AG04450 (cell line): ENCODE measurements at regions not wholly inside any gene's neighbourhood (a gene's known extent, or its start where the extent isn't known, plus 50 kb on each side); places are given as distances from the start of the nearest gene placed in this dataset.

Experiments
- CTCF ChIA-PET: fragments of 300-600, 350-600 bp; formaldehyde crosslinking; extraction: SDS; loops from one replicate; lab custom pipeline; 2022; ENCODE audit warnings: antibody characterized with exemption, inconsistent platforms; lab: Charles Lee
- POLR2A ChIA-PET: fragments of 350-600 bp; formaldehyde crosslinking; extraction: SDS; loops from one replicate; lab custom pipeline; 2021; ENCODE audit warnings: antibody characterized with exemption, inconsistent platforms; lab: Yijun Ruan, JAX
- DNase-seq: peaks from one replicate; pipeline ENCODE4 v3.0.0-alpha.2; 2011; ENCODE audit warnings: low read depth, low spot score
- H3K27ac ChIP-seq: one replicate; pipeline ENCODE4 v1.5.1; 2012; ENCODE audit warnings: low read depth, low read length, control low read depth
- H3K27me3 ChIP-seq: one replicate; pipeline ENCODE4 v1.6.0; 2012; ENCODE audit warnings: low read length; ENCODE audit not compliant: control insufficient read depth, insufficient read depth
- H3K4me3 ChIP-seq: 2 replicates; pipeline ENCODE4 v1.5.1; 2011; ENCODE audit warnings: mild to moderate bottlenecking, low read depth, low read length, control low read depth
- H3K9me3 ChIP-seq: 2 replicates; pipeline ENCODE4 v1.5.1; 2012; ENCODE audit warnings: low read length; ENCODE audit not compliant: control insufficient read depth, insufficient read depth
- TF ChIP-seq, protein P1 (sequence below): IDR thresholded peaks from 2 replicates; pipeline ENCODE4 v1.5.1; 2011; ENCODE audit warnings: low read depth, low read length, control low read depth, inconsistent platforms

DNA sequence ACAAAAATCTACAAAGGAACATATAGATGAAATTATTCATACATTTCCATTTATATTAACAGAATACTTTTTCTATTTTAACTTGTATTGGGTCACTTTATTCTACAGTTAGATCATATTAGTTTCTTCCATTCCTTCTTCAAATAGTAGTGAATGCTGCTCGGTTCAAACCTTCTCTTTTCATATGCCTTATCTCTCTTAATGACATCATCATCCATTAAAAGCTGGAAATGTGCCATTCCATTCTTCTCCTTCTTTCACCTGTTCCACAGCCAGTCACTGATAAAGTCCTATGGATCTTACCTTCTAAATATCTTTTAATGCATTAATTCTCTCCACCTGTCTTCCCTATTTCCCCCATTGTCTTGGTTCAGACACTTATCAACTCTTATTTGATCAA, 358.0 kb upstream of the POU1F1 start:
- ChIA-PET POLR2A (no interaction called here), CTCF (no interaction called here)
- TF ChIP-seq, protein P1, sequence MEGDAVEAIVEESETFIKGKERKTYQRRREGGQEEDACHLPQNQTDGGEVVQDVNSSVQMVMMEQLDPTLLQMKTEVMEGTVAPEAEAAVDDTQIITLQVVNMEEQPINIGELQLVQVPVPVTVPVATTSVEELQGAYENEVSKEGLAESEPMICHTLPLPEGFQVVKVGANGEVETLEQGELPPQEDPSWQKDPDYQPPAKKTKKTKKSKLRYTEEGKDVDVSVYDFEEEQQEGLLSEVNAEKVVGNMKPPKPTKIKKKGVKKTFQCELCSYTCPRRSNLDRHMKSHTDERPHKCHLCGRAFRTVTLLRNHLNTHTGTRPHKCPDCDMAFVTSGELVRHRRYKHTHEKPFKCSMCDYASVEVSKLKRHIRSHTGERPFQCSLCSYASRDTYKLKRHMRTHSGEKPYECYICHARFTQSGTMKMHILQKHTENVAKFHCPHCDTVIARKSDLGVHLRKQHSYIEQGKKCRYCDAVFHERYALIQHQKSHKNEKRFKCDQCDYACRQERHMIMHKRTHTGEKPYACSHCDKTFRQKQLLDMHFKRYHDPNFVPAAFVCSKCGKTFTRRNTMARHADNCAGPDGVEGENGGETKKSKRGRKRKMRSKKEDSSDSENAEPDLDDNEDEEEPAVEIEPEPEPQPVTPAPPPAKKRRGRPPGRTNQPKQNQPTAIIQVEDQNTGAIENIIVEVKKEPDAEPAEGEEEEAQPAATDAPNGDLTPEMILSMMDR = no peak
- Histone ChIP-seq H3K27ac (no peak overlapping the region), H3K4me3 (no peak overlapping the region), H3K9me3 (peaks cover 4% of the 10 kb centered on the region), H3K27me3 (no peaks in the 10 kb centered on the region)
- DNase-seq = no peak

DNA sequence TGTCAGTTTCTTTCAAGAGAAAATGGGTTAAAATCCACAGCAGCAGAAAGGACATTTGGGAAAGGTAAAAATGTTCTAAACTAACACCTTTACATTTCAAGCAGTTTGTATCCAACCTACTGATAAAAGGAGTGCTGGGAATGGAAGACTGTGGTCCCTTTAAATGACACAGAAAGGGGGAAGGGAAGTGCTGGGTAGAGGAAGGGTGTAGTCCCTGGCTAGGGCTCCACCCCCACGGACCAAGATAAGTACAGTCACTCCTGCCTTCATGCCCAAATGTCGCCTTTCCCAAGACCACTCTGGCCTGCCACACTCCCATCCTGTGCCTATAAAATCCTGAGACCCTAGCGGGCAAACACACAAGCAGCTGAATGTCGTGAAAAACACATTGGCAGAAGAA, 350.9 kb upstream of the POU1F1 start:
- CTCF ChIA-PET = interaction anchor here (0.5 kb wide), 1 partner anchor 927 kb away, joined by 4 read pairs; no protein-coding TSS in a partner anchor
- POLR2A ChIA-PET = no interaction called here

DNA sequence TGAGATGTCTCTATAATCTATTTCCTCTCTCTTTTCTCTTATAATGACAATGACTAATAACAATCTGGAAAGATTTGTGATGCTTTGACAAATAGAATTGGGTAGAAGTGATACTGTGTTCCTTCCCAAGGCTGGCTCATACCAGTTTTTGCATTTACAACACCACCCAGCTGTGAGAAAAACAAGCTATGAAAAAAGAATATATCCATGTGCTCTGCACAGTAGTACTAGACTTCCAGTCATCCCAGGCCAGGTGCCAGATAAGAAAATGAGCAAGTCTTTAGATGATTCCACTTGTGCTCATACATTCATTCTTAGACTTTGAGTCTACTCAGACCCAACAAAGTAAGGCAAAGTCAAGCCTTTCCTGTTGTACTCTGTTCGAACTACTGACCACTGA, 350.2 kb upstream of the POU1F1 start:
- no peaks in the 10 kb centered on the region for H3K27me3 ChIP-seq
- H3K9me3 ChIP-seq = peaks cover 15% of the 10 kb centered on the region
- TF ChIP-seq, protein P1 = no peak
- ChIA-PET POLR2A (no interaction called here), CTCF (no interaction called here)
- DNase-seq = no peak
- H3K27ac ChIP-seq = no peak overlapping the region
- no peak overlapping the region for H3K4me3 ChIP-seq

More for the DNA sequence above, 350.9 kb upstream of the POU1F1 start:
- H3K4me3 ChIP-seq = no peak overlapping the region
- peaks cover 15% of the 10 kb centered on the region for H3K9me3 ChIP-seq
- no peaks in the 10 kb centered on the region for H3K27me3 ChIP-seq
- TF ChIP-seq, protein P1 = no peak
- H3K27ac ChIP-seq = no peak overlapping the region
- DNase-seq = no peak

DNA sequence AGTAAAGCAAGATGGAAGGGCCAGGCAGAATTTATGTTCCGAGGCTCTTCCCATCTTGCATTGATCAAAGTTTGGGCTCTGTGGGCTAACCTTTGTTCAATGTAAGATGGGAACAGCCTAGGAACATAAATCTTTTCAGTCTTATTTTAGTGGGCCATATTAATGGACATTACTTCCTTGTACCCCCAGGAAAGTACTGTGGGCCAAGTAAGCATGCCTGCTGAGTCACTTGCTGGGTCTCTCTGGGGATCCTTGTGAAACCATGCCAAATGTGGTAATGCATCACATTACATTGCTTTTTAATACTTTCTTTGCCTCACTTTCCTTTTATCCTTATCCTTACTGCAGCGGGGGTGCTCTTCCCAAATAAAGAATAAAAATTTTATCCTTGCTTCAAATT, 349.5 kb upstream of the POU1F1 start:
- peaks cover 15% of the 10 kb centered on the region for H3K9me3 ChIP-seq
- ChIA-PET CTCF (no interaction called here), POLR2A (no interaction called here)
- no peak overlapping the region for H3K27ac ChIP-seq
- no peaks in the 10 kb centered on the region for H3K27me3 ChIP-seq
- no peak for DNase-seq
- no peak overlapping the region for H3K4me3 ChIP-seq
- TF ChIP-seq, protein P1 = no peak

DNA sequence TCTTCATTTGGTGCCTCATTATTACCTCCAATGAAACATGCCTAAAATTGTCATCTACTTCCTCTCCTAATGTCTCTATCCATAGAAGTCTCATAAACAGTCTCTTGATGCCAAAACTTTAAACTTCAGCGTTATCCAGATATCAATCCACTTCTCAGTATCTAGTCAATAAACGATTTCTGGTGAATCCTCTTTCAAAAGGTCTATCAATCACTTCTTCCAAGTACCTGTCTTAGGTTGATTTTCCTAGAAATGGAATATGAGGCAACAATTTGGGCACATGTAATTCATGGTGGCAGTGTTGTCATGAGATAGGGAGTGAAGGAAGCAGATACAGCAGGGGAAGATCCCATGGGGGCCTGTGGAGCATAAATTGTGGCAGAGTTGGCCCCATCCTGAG, 348.5 kb upstream of the POU1F1 start:
- no peak overlapping the region for H3K27ac ChIP-seq
- ChIA-PET CTCF (no interaction called here), POLR2A (no interaction called here)
- H3K4me3 ChIP-seq = no peak overlapping the region
- DNase-seq = no peak
- no peaks in the 10 kb centered on the region for H3K27me3 ChIP-seq
- peaks cover 18% of the 10 kb centered on the region for H3K9me3 ChIP-seq
- TF ChIP-seq, protein P1 = no peak
